Liver (tissue), 3 donors: ENCODE measurements at regions not wholly inside any gene's neighbourhood (a gene's known extent, or its start where the extent isn't known, plus 50 kb on each side); places are given as distances from the start of the nearest gene placed in this dataset.

Experiments
- CTCF ChIP-seq: fragments of 150-350 bp; IDR thresholded peaks from 2 replicates; pipeline ENCODE4 v1.5.1; 2017; ENCODE audit warnings: improper control_type of control experiment, low read depth, low read length; ENCODE audit not compliant: missing input control
- GABPA ChIP-seq, 2 donors: IDR thresholded peaks in 1 of 2; conservative IDR thresholded peaks in 1 of 2; 2 replicates each; pipeline ENCODE4 v1.6.1; 2016; ENCODE audit warnings: antibody characterized with exemption in 2 of 2, mild to moderate bottlenecking in 1 of 2, moderate library complexity in 1 of 2
- REST ChIP-seq: IDR thresholded peaks from 2 replicates; pipeline ENCODE4 v1.6.1; 2016; ENCODE audit warnings: antibody characterized with exemption, mild to moderate bottlenecking
- YY1 ChIP-seq: IDR thresholded peaks from 2 replicates; pipeline ENCODE4 v1.6.1; 2016; ENCODE audit warnings: antibody characterized with exemption, mild to moderate bottlenecking
- donor health status: healthy.
- donor health status: healthy.

GRCh38 chr4:159685340-159686092 is 582.6 kb downstream of the RAPGEF2 start:
- TF ChIP-seq REST, result no peak
- TF ChIP-seq CTCF, result no peak
- no peak for TF ChIP-seq GABPA (IDR thresholded peaks at IDR 0.05 in 1 of 2, conservative IDR thresholded peaks at IDR 0.05 in 1 of 2)
- no peak for TF ChIP-seq YY1
